DMS114 treated with DMSO at 0.1 percent for 48 hours (cell line): ENCODE measurements at regions not wholly inside any gene's neighbourhood (a gene's known extent, or its start where the extent isn't known, plus 50 kb on each side); places are given as distances from the start of the nearest gene placed in this dataset.

Source experiments
- DNase-seq: peaks from one replicate; lab custom pipeline; 2025; ENCODE audit not compliant: unreplicated experiment; lab: John Stamatoyannopoulos, UW

DNA sequence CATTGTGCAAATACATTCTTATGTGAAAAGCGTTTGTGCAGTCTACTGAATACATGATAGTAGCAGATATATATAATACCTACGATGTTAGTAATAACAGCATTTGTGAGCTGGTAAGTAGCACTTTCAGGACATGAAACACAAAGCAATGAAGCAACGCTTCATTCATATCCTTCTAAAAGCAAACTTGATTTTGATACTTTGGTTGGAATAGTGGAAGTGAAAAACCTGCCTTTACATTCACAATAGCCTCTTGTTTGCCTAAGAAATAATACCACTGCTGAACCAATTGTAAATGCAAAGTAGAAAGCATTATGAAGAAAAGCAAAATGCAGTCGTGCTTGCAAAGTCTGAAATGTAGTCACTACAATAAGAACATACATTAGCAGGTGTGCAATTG lies 926.3 kb downstream of the FSTL5 start:
- DNase-seq, result no peak

DNA sequence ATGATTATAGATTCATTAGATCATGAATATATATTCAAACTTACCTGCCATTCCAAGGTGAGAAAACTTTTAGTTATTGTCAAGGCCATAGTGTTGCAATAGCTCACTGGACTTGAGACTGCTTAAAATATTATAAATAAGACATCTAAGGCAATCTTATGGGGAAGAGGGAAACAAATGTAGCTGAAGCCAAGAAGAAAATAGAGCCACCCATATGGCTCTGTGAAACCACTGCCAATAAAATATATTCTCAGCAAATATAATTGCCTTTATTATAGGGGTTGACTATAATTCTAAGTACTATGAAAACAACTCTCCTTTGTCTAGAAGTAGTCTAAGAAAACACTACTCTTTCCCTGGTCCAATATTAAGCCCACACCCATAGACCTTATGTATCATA lies 938.5 kb downstream of the FSTL5 start:
- no peak for DNase-seq

DNA sequence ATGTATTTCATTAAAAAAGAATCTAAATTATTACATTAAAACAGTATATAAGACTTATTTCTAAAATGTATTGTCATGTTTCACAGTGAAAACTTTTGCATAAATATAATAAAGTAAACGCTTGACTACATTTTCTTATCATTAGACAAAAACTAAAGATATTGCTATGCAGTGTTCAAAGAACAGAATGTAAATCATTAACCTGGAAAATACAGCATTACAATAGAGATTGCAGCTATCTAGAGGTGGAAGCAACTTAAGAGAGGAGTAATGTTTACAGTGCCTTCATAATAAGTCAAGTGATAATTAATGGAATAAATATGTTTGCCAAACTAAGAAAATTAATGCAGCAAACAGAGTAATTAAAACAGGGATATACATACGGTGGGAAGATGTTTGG lies 940.9 kb downstream of the FSTL5 start:
- DNase-seq, result no peak

DNA sequence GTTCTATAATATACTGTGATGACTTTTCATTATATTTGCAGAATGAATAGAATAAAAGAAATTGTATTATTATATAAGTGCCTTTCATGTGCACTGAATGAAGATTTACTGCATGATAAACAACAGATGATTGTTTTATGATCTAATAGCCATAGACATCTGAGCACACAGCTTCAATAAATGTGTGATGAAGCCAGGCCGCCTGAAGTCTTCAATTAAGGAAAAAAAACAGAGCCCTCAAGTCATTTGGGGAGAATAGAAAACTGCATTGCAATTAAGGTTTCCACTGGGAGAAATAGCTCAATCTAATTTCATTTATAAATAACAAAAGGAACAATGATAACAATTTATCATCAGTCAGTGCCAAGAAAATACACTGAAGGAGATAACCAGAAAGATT lies 955.2 kb downstream of the FSTL5 start:
- DNase-seq, result no peak

DNA sequence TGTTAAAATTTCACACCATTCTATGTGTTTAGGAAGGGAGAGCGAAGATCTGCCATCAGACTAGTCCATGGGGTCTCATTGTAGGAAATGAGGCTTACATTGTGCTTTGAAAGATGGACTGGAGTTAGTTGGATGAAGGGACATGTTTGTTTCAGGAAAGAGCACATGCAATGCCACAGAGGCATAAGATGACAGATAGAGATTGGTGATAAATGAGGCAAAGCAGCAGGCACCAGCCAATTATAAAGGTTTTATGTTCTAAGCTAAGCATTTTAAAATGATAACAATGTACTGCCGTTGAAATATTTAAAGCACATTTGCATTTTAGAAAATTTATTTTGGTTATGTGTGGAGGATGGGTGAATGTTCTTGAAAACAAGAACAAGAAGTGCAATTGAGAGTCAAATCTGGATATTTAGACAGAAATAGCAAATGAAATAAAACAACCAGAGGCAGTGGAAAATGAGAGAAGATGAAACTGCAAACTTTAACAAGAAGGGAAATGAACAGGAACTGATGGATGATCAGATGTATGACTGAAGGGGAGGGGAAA lies 957.2 kb downstream of the FSTL5 start:
- no peak for DNase-seq

DNA sequence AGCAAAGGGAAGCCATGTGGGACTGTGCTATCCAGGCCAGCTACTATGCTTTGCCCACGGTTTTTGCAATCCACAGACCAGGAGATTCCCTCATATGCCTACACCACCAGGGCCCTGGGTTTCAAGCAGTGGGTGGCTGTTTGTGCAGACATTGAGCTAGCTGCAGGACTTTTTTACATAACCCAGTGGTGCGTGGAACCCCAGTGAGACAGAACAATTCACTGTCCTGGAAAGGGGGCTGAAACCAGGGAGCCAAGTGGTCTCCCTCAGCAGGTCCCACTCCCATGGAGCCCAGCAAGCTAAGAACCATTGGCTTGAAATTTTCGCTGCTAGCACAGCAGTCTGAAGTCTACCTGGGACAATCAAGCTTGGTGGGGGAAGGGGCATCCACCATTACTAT lies 959.9 kb downstream of the FSTL5 start:
- no peak for DNase-seq

DNA sequence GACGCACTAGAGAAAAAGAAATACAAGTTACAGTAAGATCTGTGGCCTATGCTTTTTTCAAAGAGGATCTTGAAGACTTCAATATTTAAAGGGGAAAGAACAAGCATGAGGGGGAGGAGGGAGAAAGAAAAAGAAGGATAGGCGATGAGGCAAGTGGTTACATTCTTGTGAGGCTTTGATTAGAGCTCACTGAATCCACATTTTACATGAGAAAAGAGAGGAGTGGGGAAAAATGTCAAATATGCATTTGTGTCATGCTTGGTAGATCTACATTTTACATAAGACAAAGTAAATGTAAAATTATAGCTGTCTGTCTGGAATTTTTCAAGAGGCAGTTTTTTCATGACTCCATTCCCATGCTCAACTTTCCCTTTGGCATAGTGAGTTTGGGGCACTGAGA lies 965.9 kb downstream of the FSTL5 start:
- DNase-seq, result no peak

DNA sequence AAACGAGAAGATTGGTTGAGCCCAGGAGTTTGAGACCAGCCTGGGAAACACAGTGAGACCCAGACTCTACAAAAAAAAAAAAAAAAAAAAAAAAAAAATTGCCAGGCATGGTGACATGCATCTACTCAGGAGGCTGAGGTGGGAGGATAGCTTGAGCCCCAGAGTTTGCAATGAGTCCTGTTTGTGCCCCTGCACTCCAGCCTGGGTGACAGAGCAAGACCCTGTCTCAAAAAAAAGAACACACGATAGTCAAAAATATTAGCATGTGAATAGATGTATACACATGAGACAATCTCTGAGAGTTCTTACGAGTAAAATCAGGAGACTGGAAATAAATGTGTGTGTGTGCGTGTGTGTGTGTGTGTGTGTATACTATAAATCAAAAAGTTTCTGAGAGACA lies 966.3 kb downstream of the FSTL5 start:
- no peak for DNase-seq

DNA sequence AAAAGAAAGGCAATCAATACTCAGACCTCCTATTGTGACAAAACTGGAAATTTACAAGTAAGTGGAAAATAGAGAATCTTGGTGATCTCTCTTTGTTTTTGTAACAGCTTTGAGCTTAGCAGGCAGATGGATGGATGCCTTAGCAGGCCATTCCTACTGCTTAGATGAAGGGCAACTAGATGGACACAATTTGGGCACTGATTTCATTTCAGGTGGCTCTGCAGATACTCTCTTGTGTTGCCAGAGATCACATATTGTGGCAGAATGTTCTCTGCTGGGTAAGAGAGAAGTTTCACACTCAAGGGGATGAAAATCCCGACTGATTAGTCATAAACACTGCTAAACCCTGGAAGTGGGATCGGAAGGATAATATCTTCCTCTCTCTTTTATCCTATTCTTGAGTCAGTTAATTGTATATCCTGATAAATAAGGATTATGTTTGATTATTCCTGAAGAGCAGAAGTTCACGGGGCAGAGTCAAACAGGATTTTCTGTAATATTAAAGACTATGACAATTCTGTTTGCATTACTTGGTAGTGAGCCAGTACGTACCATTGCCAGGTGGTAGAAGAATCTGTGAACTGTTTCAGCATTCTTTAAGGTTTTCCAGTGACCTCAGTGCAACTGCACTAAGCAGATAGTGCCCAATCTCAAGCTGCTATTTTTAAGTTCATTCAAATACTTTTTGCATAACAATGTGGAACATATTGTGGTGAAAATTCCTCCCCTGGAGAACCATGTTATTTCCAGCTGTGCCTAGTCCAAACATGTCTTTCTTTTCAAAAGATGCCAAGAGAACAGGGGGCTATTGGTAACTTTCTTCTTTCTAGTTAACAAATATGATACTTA lies 974.3 kb downstream of the FSTL5 start:
- no peak for DNase-seq

DNA sequence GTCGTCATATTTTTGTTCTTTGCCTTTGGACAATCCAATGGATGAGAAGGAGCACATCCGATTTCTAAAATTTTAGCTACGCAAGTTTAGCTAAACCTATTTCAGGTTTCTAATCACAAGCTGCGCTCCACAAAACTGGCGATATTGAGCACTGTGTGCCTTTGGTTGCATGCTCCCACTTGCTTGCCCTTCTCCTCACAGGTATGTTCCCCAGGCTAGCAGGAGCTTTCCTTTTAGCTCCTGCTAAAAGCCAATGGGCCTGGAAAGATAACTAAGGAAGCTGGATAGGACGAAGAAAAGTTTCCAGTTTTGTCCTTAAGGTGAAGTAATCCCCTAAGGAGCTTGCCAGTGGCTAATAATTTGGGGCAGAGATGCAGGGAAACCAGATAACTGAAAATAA lies 975.2 kb downstream of the FSTL5 start:
- DNase-seq, result no peak

DNA sequence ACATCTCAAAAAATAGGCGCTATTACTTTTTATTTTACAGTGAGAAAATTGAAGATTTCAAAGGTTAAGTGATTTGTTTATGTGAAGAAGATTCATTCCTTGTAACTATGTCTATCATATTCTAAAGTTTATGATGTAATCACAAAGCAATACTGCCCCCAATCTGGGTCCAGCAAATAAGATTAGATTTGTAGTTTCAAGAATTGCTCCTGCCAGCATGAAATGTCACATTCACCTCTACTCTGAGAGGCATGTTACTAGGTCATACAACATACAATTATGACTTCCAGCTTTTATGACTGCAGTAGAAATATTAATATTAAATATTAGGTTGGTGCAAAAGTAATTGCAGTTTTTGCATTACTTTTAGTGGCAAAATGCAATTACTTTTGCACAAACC lies 976.2 kb downstream of the FSTL5 start:
- DNase-seq, result no peak

DNA sequence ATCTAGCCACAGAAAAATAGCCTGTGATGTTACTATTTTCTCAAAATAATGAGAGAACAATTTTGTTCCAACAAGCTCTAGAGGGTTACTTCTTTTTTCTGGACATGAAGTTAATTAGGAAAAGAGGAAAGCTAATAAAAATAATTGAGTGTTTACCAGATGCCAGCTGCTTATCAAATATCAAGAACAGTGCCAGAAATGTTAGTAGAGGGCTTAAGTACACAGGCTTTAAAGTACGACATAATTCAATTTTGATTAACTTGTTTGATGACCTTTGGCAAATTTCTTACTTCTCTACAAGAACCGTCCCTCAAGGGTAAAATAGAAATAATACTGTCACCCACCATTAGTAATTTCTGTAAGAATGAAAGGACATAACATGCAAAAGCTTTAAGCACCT lies 977.0 kb downstream of the FSTL5 start:
- no peak for DNase-seq

DNA sequence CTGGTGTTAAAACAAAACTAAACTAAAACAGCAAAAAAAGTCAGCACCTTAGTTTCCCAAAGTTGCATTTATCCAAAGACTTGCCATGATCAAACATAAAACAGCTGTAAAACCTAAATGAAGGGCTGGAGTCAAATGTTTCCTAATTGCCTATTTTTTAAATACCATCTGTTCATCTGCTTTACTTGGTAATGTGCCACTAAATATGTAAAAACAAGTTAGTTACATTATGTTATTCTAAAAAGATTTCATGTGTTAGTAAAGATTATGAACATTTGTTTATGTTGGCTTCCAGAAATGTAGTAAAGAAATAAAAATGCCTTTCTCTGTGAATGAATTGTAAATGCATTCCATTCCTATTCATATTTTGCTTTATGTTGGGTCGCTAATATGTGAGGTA lies 977.8 kb downstream of the FSTL5 start:
- DNase-seq, result no peak

DNA sequence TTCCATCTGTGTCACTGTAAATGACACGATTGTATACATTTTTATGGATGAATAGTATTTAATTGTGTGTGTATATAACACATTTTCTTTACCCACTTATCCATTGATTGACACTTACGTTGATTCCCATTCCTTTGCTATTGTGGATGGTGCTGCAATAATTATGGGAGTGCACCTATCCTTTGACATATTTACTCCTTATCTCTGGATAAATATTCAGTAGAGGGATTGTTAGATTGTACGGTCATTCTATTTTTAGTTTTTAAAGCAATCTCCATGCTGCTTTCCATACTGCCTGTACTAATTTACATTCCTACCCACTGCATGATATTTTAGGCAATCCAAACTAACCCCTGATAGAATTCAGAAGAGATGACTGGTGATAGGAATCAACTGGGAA lies 980.1 kb downstream of the FSTL5 start:
- DNase-seq, result no peak

DNA sequence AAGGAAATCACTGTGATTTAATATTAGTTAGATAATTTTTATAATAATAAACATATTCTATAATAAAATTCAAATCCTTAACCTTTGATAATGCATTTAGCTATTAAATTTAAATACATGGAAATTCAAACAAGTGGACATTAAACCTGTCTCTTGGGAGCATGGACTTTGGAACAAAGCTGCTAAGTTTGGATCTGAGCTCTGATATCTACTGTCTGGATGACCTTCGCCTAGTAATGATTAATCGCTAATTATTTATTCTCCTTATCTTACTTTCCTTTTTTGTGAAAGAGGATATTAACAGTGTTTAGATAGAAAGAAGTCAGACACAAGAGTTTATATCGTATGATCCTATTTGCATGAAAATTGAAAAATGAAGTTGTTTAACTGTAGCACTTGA lies 980.9 kb downstream of the FSTL5 start:
- no peak for DNase-seq

DNA sequence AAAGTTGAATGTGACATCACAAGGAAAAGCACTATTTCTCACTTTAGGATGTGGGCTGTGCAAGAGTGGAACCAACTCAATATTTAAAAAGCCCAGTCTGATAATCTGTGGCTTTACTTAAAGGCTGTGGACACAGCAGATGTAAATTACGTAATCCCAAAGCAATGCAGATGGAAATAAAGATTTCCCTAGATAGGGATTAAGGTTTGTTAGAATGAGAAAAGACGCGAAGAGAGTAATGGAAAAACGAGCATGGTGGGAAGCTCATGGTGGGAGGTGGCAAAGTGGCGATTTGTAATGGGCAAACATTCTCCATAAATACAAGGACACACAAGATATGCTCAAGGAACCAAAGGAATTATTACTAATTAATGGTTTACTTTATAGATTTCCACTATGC lies 985.5 kb downstream of the FSTL5 start:
- no peak for DNase-seq

DNA sequence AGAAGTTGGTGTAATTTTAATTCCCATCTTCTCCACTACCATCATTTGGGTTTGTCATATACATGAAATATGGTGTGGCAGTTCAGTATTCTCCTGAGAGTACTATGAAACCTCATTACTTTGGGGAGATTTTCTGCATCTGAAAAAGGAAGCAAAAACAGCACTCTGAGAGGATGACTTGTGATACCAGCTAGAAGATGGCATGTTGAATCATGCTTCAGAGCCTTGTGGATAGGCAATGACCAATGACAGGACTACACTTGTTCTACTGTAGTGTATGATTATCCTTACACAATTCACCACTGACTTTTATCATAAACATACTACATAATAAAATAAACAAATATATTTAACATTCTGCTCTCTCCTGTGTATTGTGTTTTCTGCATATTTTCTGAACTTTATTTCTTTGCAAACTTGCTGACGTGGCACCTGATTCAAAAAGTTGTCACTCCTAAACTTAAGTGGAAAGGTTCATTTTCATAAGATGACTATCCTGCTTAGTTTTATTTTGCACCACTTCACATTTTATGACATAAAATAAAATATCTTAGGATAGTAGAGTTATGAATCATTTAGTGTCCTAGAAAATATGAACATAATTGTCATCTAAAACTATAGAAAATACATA lies 991.3 kb downstream of the FSTL5 start:
- no peak for DNase-seq

DNA sequence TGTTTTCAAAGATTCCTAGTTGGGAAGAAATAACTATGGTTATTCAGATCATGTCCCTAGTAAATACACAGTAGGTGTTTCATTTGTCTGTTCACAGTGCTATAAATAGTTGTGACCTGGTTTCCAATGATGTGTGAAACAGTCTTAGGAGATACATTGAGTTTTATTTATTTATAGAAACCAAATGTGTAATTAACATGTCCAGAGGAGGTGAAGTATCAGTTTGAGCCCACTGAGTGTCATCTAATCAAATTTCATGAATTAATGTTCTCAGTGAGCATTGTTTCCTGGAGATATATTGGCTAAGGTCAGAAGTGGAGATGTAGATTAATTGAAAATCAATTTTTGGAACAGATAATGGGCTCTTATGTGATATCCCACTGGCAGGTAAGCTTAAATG lies 996.3 kb downstream of the FSTL5 start:
- no peak for DNase-seq

DNA sequence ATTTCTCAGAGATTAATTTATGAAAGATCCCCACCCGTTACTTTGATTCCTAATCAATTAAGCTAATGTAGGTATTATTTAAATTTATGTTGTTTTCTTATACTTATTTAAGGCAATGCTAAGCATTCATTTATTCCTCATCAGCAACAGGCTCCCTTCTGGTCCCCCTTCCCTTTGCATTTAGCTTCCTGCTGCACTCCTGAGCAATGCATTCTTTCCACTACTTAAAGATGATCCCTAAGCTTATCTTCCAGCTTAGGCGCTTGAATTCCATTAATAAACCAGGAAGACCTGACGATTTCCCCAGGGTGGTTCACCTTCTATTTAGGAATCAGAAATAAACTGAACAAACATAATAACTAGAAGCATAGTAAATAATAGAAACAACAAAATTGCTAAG lies 1003.1 kb downstream of the FSTL5 start:
- no peak for DNase-seq

DNA sequence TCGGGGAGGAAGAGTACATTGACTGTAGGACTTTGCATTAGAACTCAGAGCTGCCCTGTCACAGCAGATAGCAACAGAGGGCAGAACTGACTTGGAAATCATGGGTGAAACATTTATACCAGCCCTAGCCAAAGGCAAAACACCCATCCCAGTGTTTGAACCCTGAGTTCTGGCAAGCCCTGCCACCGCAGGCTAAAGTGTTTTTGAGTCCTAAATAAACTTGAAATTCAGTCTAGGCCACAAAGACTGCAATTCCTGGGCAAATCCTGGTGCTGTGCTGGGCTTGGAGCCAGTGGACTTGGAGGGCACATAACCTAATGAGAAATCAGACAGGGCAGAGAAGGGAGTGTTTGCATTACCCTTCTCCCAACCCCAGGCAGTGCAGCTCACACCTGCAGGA lies 1015.7 kb downstream of the FSTL5 start:
- no peak for DNase-seq

DNA sequence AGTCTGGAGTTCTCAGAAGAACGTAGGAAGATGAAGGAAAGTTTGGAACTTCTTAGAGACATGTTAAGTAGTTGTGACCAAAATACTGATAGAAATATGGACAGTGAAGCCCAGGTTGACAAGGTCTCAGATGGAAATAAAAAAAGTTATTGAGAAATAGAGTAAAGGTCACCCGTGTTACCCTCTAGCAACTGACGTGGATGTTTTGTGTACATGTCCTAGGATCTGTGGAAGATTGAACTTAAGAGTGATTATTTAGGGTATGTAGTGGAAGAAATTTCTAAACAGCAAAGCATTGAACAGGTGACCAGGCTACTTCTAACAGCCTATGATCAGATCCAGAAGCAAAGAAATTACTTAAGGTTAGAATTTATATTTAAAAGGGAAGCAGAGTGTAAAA lies 1020.4 kb downstream of the FSTL5 start:
- no peak for DNase-seq

DNA sequence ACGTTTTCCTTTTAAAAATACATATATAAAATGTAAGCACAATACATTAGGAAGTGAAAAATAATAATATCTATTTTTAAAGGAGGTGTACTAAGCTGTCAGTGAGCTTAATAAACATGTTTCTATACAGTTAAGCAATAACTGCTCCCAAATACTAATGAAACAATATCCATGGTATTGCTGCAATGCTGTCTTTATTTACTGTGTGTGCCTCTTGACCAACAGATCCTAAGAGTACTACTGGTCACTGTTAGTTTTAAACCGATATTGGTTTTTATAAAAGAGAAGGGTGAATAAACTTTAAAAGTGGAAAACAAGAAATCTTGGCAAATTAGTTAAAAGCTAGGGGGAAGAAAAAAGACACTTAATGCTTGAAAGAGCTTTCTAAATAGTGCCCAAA lies 1029.0 kb downstream of the FSTL5 start:
- no peak for DNase-seq
